ENCODE measurements at regions not wholly inside any gene's neighbourhood (a gene's known extent, or its start where the extent isn't known, plus 50 kb on each side); places are given as distances from the start of the nearest gene placed in this dataset.

DNA sequence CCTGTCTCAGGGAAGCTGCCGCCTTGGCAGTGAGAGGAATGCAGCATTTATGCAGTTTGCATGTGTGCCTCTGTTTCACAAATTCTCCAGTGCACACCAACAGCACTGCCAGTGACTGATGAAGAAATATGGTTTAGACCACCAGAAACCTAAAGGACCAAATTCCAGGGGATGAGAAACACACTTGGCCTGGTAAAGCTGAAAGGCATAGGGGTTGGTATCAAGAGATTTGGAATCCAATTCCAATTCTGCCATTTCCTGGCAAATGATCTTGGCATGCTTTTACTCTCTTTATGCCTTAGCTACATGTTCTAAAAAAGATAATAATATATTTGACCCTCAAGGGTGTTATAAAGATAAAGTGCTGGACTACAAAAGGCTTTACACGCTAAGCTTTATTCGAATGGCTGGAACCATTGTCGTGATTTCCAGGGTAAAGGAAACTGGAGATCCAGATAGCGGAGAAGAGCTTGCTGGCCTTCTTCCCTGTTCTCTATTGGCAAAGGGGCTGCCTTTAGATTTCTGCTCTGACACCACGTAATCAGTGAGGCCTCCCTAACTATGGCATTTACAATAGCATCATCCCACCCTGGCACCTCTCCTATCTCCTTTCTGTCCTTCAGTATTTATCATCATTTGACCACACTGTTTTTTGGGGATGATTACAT lies 359.8 kb upstream of the ASIC2 start:
- FAIRE-seq, result no peak

DNA sequence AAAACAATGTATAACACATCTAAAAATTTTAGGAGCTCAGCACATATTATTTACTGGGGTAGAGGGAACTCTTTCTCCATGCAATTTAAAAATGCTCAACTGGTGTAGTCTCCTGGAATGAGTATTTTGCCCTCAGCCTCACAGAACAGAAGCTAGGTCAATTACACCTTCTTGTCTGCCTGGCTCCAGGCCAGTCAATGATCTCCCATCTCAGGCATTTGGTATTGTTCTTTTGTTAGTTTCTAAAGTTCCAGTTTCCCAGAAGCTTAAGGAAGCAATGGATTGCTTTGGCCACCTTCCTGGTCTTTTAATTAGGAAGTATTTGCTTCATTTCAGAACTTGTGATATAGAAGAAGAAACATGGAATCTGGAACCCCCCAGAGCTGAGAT lies 360.3 kb upstream of the ASIC2 start:
- FAIRE-seq, result no peak

DNA sequence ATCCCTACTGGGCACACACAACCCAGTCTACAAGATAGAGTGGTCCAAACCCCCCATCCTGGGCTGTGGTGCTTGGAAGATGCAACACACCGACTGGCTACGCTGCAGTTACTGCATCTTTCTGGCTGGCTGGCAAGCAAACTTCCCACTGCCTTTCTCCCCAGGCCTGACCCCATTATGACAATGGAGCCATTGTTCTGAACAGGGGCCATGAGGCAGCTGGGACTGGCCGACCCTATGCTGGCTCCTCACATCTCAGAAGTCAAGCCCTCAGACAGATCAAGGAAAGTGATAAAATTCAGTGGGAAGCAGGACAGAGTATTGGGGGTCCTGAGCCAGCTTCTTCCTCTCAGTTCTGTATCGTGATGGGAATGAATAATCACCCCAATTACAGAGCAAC lies 364.1 kb upstream of the ASIC2 start:
- no peak for FAIRE-seq

DNA sequence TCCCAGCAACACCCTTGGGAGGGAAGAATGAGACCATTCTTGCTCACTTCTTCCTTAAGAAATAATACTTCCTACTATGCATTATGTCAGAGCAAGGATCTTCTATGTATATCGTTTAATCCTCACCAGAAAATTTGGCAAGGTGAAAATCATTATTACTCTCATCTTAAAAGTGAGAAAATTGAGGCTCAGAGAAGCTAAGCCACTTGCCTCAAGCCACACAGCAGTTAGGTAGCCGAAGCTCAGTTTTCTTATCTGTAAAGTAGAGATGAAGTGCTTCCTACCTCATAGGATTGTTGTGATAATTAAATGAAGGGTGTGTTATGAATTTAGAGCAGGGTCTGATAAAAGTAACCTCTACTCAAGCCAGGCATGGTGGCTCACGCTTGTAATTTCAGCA lies 368.9 kb upstream of the ASIC2 start:
- FAIRE-seq, result no peak

DNA sequence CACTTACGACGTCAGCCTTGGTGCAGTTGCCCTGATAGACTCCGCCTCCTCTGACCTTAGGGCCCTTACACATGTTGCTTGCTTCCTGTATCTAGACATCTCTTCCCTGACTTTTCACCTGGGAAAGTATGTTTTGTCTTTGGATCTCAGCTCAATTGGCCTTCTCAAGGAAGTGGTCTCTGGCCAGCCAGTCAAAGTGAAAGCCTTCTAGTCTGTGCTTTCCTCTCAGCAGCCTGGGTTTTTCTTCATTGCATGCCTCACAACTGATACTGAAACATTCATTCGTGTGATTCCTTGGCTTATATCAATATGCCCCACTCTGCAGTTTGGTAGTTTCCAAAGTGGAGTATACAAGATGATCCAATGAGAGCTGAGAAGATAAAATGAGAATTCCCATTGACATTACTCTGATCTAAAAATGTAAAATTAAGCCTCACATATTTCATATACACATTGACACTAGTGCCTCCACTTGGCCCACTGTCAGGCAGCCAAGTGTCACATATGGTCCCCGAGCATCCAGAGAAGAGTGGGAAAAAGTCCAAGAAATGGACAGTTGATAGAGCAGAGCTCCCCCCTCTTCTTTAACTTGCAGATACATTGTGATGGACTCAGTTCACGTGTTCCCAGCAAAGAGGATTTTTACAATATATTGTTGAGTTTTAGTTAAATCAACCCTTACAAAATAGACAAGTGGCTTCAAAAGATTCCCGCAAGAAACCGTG lies 371.2 kb upstream of the ASIC2 start:
- no peak for FAIRE-seq

DNA sequence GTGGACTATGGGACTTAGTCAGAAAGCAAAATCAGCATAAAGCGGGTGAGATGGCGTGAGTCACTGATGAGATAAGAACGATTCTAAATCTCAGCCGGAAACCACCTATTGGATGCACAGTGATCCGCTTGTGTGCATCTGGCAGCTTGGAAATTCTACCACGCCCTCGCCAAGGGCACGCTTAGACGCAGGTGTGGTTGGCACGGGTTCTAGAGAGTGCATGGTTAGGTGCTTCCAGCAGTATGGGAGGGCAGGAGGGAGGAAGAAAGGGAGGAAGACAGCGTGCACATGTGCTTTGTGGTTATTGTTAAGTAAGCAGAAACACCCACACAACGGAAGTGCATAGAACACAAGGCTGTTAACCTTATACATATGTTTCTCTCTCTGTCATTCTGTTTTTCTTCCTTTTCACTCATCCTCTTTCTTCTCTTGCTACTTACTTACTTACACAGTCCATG lies 374.0 kb upstream of the ASIC2 start:
- no peak for FAIRE-seq

DNA sequence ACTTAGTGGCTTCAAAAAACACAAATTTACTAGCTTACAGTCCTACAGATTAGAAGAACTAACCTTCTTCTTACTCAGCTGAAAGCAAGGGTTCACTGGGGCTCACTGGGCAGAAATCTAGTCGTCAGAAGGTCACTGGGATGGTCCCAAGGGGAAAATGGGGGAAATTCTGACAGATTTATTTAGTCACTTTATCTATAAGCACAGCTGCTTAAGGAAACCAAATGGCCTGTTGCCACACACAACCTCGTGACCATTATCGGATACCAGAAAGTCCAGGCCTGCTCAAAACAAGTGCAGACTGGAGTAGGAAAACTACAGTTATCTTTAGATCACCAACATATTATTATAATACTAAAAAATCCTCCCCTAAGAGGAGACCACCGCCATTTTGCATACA lies 374.6 kb upstream of the ASIC2 start:
- FAIRE-seq, result no peak

DNA sequence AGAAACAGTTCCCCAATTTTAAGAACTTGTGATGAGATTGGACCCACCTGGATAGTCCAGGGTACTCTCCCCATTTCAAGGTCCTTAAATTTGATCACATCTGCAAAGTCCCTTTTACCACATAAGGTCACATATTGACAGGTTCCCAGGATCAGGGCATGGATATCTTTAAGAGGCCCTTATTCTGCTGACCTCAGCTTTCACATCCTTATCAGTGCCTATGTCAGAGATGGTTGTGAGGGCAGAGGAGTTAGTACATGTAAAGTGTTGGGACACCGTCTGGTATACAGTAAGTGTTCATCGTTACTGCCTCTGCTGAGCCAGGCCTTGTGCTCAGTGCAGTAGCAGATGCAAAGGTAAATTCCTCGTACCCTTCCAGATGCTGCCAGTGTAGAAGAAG lies 375.4 kb upstream of the ASIC2 start:
- no peak for FAIRE-seq

DNA sequence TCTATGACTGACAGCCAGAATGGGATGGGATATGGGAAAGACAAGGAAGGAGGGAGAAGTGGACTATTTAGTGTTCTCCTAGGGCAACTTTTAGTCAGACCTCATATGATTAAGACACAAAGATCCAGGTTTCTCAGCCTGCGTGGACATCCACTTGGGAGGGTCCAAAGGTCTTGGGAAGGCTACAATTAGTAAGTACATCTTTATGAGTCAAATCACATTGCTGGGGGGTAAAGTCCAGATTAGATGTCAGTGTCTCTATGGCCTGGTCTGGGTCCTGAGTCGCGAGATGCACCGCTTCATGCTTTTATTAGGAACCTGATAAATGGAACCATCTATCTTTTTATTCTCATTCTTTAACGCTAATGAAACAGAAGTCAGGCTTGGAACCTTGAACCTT lies 378.4 kb upstream of the ASIC2 start:
- no peak for FAIRE-seq

DNA sequence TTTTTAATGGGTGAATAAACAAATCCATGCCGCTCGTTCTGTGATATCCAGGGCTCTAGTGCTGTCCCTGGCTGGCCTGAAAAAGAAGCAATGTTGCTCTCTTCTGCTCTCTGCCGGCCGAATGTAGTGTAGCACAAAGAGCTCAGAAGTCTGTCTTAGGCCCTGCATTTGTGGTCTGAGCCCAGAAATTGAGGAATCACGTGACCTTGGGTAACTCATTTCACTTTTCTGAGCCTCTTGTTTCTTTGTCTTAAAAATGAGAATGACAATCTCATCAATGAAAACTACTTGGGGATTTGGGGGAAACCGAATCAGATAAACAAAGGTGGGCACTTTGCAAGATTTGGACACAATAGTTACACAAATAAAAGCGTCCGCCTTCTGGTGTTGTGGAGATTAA lies 381.6 kb upstream of the ASIC2 start:
- peak; percentile 71 for FAIRE-seq

DNA sequence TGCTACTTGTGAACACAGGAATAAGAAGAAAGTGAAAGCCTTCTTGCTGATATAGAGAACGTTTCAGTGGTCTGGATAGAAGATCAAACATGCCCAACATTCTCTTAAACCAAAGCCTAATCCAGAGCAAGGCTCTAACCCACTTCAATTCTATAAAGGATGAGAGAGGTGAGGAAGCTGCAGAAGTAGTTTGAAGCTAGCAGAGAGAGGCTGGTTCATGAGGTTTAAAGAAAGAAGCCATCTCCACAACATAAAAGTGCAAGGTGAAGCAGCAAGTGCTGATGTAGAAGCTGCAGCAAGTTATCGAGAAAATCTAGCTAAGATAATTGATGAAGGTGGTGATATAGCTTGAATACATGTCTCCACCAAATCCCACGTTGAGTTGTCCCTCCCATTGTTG lies 383.3 kb upstream of the ASIC2 start:
- FAIRE-seq, result no peak

DNA sequence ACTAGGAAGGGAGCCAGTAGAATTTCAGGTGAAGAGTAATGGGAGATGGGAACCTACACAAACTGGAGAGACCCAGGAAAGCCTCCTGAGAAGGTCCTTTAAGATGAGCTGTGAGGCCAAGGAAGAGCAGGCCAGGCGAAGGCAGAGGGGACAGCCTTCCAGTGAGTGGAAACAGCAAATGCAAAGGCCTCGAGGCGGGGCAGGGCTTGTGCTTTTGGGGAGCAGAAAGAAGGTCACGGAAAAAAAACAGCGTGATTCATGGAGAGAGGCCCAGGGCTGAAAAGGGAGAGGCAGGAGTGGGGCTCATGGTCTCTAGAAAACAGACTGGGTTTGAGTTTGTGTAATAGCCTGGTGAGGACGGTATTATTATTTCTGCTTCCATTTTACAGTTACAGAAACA lies 386.5 kb upstream of the ASIC2 start:
- FAIRE-seq, result no peak

DNA sequence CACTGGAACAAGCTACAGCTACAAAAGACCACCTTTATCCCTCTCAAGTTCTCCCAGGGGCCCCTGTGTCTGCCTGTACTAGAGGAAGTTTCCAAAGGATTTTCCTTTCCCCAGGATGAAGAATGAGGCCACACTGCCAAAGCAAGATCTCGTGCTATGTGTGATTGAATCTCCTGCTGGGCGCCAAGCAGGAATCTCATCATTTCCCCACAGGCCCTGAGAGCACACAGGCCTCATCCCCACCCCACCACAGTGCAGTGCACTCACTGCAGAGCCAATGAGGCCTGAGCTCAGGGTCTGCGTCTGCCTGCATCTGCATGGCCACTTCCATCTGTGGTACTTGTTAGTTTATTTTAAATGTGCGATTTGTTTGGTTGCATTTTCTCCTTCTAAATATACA lies 387.4 kb upstream of the ASIC2 start:
- FAIRE-seq, result no peak

DNA sequence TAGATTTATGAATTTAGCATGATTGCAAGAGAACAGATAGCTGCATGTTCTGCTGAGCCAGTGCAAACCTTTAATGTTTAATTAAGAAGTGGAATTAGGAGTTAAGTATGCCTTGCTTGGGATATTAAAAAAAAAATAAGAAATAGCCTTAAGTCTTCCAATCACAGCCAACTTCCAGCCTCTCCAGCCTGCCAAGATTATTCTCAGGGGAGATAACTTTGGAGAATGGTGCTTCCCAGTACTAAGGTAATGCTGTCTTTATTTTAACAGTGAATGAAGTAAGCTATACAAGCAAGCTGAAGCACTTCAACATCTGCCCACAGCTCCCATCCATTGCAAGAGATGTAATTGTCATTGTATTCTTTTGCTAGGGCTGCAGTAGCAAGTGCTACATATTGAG lies 389.5 kb upstream of the ASIC2 start:
- FAIRE-seq, result no peak

DNA sequence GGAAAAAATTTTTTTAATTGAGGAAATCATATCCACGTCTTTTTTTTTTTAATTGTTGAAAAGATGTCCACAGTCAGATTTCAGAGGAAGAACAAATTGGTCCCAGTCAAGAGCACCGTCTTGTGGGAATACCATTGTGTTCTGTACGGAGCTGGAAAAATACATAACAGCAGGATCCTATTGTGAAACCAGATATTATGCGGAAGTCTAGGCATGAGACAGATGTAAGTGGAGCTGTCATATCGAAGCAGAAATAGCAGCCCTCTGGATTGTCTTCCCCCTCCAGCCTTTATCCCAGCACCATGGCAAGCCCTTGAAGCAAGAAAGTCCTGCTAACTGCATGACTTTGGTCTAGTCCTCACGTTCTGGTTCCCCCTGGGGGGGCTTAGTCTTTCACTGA lies 391.6 kb upstream of the ASIC2 start:
- no peak for FAIRE-seq

DNA sequence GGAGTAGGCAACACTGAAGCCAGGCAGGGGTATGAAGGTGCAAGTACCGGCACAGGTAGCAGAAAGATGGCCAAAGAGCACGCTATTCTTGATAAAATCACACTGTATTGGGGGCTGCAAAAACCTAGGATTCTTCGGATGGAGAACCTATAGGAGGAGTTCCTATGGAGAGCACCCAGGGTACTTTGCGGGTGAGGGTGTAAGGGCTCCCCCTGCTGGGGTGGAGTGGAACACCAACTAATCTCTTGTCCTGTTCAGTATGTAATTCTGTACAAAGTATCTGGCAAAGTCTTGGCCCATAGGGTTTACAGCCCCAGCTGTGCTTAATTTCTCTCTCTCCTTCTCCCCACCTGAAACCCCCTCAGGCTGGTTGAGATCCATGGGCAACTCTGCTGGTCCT lies 393.1 kb upstream of the ASIC2 start:
- FAIRE-seq, result no peak

DNA sequence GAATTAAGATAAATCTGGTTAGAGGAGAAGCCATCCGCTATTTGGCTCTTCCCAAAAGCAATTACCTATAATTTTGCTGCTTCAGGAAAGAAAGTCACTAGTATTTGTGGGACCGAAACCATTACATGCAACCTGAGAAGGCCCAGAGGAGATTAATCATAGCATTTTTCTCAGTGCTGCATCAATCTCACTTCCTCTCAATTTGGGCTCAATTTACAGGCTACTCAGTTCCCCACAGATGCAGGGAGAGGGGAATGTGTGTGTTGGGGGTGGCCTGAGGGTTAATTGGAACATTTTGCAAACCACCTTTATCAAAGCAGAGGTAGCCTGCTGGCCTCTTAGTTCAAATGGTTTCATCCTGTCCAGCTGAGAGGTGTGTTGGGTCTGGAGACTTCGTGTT lies 394.7 kb upstream of the ASIC2 start:
- no peak for FAIRE-seq

DNA sequence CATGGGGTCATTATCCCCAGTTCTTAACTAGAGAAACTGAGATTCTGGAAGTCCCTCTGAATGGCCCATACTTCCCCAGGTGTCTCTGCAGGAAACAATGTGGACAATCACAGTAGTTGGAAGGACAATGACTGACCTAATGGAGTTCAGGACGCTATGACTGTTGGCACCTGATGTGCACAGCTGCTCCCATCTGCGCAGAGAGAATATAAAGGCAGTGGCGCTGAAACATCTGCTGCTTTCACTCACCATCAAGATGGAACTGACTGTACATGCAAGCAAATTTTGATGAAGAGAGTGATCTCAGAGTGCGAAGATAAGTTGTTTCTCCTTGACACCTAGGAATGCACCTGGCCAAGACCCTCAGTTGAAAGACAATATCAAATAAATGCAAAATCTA lies 395.7 kb upstream of the ASIC2 start:
- no peak for FAIRE-seq

DNA sequence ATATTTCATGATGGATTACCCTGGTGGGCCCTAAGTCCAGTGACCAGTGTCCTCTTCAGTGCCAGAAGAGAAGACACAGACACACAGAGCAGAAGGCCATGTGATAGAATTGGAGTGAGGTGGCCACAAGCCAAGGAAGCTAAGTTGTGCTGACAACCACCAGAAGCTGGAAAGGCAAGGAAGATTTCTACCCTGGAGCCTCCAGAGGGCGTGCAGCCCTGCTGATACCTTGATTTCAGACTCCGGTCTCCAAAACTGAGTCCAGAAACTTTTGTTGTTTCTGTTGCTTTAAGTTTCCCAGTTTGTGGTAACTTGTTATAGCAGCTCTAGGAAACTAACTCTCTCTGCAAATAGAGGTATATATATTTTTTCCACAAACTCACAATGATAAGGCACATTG lies 396.6 kb upstream of the ASIC2 start:
- FAIRE-seq, result no peak

DNA sequence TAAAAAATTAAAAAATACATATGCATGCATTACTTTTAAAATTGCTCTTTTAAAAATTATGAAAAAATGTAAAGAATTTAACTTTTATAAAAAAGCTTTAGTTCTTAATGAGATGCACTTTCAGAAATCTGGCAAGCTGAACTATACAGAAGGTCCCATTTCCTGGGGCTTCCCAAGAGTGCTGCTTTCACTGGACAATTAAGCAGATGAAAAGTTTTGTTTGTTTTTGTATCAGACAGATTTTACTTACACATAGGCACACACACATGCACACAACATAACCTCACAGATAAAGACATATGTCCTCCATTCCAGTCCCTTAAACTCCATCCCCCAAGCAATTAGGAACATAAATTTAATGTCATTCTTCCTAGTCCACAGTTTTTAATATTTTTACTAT lies 402.3 kb upstream of the ASIC2 start:
- no peak for FAIRE-seq

DNA sequence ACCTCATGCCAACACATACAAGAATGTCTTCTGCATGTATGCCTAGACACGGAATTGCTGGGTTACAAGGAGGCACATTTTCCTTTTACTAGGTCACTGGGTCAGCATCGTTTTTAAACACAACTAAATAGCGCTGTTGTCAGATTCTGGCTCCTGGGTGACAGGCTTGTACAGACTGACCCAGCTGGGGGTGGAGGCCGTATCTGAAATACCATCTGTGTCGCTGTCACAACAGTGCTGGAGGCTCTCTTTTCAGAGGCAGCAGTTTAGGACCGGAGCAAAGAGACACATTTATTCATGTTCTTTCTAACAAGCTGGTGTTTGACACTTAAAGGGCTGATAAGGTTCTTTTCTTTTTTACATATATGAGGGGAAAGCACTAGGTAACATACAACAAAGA lies 403.0 kb upstream of the ASIC2 start:
- no peak for FAIRE-seq

DNA sequence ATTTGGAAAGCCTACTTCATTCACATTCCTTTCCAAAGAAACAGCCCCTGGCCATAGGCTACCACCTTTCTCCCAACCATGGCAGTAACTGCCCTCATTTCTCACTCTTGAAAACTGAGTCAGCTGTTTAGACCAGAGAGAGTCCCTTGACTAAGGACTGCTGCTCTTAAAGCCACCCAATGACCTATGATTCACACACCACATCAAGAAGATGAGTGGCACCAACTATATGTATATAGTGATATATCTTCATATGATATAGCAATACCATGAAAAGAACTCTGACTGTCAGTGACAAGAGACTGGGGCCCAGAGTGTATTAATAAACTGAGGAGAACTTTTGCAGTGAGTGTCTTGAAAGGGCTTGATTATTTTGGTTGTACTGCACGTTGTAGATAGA lies 404.5 kb upstream of the ASIC2 start:
- FAIRE-seq, result no peak

DNA sequence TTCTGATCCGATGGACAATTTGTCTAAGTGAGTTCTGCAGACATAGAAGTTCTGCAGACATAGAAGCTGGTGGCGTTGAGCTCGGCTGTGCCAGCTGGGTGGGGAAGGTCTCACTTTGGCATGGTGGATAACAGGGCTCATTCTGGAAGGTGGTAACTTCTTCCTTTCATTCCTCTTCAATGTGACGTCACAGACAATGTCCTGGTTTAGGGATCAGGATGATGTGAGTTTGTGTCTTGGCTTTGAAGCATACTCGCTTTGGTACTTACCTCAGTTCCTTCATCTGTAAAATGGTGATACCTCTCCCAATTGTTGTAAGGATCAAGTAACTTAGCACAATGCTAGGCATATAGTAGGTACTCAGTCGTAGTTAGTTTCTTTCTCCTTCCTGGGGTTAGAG lies 408.8 kb upstream of the ASIC2 start:
- no peak for FAIRE-seq

DNA sequence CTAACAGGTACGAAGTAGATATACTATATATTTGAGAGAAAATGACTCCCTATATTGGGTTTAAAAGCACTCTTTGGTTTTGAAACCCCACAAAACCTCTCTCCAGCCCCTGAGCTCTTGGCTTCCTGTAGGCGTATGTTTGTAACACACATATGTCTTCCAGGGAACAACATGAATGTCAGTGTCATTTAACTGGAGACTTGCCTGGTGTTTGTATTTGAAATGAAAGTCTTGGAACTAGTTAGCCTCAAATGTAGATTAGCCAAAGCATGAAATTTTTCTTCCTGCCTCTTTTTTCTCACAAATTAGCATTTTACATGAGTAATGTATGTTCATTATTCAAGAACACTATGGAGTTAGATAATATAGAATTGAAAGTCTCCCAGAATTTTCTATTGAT lies 411.8 kb upstream of the ASIC2 start:
- FAIRE-seq, result no peak

DNA sequence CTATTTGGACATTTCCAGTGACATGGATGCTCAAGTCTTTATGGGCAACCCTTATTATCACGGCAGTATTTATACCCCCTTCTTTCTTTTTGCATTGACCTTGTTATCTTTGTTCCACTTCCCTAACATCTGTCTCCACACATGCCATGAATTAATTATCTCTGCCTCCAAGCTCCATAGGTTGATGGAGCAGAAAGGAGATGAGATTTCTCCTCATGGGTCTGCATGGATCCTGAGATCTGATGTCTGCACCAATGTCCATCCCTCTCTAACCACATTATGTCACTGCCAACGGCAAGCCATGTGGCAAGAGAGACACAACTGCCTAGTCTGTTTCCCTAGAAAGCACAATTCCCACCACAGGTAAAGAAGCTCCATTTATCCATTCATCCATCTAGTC lies 416.8 kb upstream of the ASIC2 start:
- no peak for FAIRE-seq
